ENCODE measurements at regions not wholly inside any gene's neighbourhood (a gene's known extent, or its start where the extent isn't known, plus 50 kb on each side); places are given as distances from the start of the nearest gene placed in this dataset.

- DNase-seq (ENCODE audit: low spot score in 2 of 2) = no peak
- no peaks in the 10 kb centered on the region for H3K36me3 ChIP-seq
- H3K4me3 ChIP-seq = no peak overlapping the region
- WGBS = 61% methylated on average over 8 of the region's 11 CpGs
- no peaks in the 10 kb centered on the region for H3K9me3 ChIP-seq
- no peak overlapping the region for H3K27ac ChIP-seq
- no peak for TF ChIP-seq POLR2A (IDR thresholded peaks at IDR 0.05)
- TF ChIP-seq EP300 (IDR thresholded peaks at IDR 0.05) = no peak
- no peak for TF ChIP-seq CTCF (IDR thresholded peaks at IDR 0.05)
- no peak for TF ChIP-seq POLR2AphosphoS5 (IDR thresholded peaks at IDR 0.05)
- H3K27me3 ChIP-seq = no peaks in the 10 kb centered on the region
- H3K4me1 ChIP-seq = peaks cover 17% of the 10 kb centered on the region
These were observed 67.0 kb downstream of the PITPNM2 start for GRCh38 chr12:123083661-123084571.

GRCh38 chr12:123080634-123081033 lies 70.3 kb downstream of the PITPNM2 start:
- Histone ChIP-seq H3K9me3 (no peaks in the 10 kb centered on the region), H3K27ac (no peak overlapping the region), H3K4me3 (no peak overlapping the region), H3K36me3 (no peaks in the 10 kb centered on the region), H3K4me1 (peaks cover 29% of the 10 kb centered on the region), H3K27me3 (no peaks in the 10 kb centered on the region)
- WGBS = 100% methylated on average over 4 of the region's 4 CpGs
- DNase-seq (ENCODE audit: low spot score in 2 of 2) = no peak
- no peak for TF ChIP-seq POLR2AphosphoS5 (IDR thresholded peaks at IDR 0.05)
- TF ChIP-seq CTCF (IDR thresholded peaks at IDR 0.05) = no peak
- TF ChIP-seq EP300 (IDR thresholded peaks at IDR 0.05) = no peak
- no peak for TF ChIP-seq POLR2A (IDR thresholded peaks at IDR 0.05)

- 94% methylated on average over 11 of the region's 13 CpGs for WGBS
- no peak for DNase-seq (ENCODE audit: low spot score in 2 of 2)
- no peaks in the 10 kb centered on the region for H3K36me3 ChIP-seq
- H3K4me1 ChIP-seq = peaks cover 32% of the 10 kb centered on the region
- no peaks in the 10 kb centered on the region for H3K27me3 ChIP-seq
- no peak for TF ChIP-seq POLR2A (IDR thresholded peaks at IDR 0.05)
- no peak for TF ChIP-seq EP300 (IDR thresholded peaks at IDR 0.05)
- no peak for TF ChIP-seq POLR2AphosphoS5 (IDR thresholded peaks at IDR 0.05)
- no peak for TF ChIP-seq CTCF (IDR thresholded peaks at IDR 0.05)
- no peak overlapping the region for H3K4me3 ChIP-seq
- no peak overlapping the region for H3K27ac ChIP-seq
- no peaks in the 10 kb centered on the region for H3K9me3 ChIP-seq
These were observed 72.2 kb downstream of the PITPNM2 start for GRCh38 chr12:123078531-123079155.

GRCh38 chr12:123078120-123078465 lies 72.8 kb downstream of the PITPNM2 start:
- no peaks in the 10 kb centered on the region for H3K27me3 ChIP-seq
- 89% methylated on average over 12 of the region's 12 CpGs for WGBS
- H3K4me1 ChIP-seq = peaks cover 37% of the 10 kb centered on the region
- no peaks in the 10 kb centered on the region for H3K36me3 ChIP-seq
- DNase-seq (ENCODE audit: low spot score in 2 of 2) = no peak
- no peaks in the 10 kb centered on the region for H3K9me3 ChIP-seq
- TF ChIP-seq POLR2AphosphoS5 (IDR thresholded peaks at IDR 0.05) (no peak), CTCF (IDR thresholded peaks at IDR 0.05) (no peak), EP300 (IDR thresholded peaks at IDR 0.05) (no peak), POLR2A (IDR thresholded peaks at IDR 0.05) (no peak)
- H3K27ac ChIP-seq = no peak overlapping the region
- no peak overlapping the region for H3K4me3 ChIP-seq
